OCI-LY7 (cell line): ENCODE measurements at regions not wholly inside any gene's neighbourhood (a gene's known extent, or its start where the extent isn't known, plus 50 kb on each side); places are given as distances from the start of the nearest gene placed in this dataset.

ENCODE experiments used
- BruUV-seq: library from RNA; stranded (reverse); fragments of 400-500 nt; replicated peaks from 2 replicates; lab custom pipeline; 2021; lab: Mats Ljungman, UMichigan
- CTCF ChIA-PET: fragments of 300-600 bp; sonication (Branson Sonifier 250); formaldehyde crosslinking; loops from one replicate; lab custom pipeline; 2022; ENCODE audit warnings: antibody characterized with exemption; ENCODE audit not compliant: unreplicated experiment; lab: Charles Lee
- POLR2A ChIA-PET: fragments of 300-600 bp; sonication (Branson Sonifier 250); formaldehyde crosslinking; loops from one replicate; lab custom pipeline; 2022; ENCODE audit warnings: antibody characterized with exemption; lab: Charles Lee
- DNase-seq: peaks from one replicate; pipeline ENCODE4 v3.0.0-alpha.2; 2015; ENCODE audit warnings: low spot score
- H2AFZ ChIP-seq: fragments of 200-600 bp; sonication (generic), shearing (Covaris generic); 2 replicates; pipeline ENCODE4 v1.6.1; 2014; ENCODE audit warnings: mild to moderate bottlenecking, antibody characterized with exemption, low read length, moderate library complexity
- H3K27ac ChIP-seq: fragments of 200-600 bp; sonication (generic); 2 replicates; pipeline ENCODE4 v1.5.1; 2014; ENCODE audit warnings: mixed run types, low read depth, mild to moderate bottlenecking, moderate library complexity, low read length, inconsistent platforms; ENCODE audit not compliant: poor library complexity, severe bottlenecking
- H3K36me3 ChIP-seq: fragments of 200-600 bp; sonication (generic); 2 replicates; pipeline ENCODE4 v1.6.1; 2014; ENCODE audit warnings: mild to moderate bottlenecking, antibody characterized with exemption, low read length, moderate library complexity, mixed read lengths; ENCODE audit not compliant: insufficient read depth
- H3K4me1 ChIP-seq: fragments of 200-600 bp; sonication (generic); 2 replicates; pipeline ENCODE4 v1.5.1; 2014; ENCODE audit warnings: mild to moderate bottlenecking, low read length; ENCODE audit not compliant: insufficient read depth, poor library complexity, severe bottlenecking
- H3K4me2 ChIP-seq: fragments of 200-600 bp; sonication (generic); 2 replicates; pipeline ENCODE4 v1.6.1; 2014; ENCODE audit warnings: mild to moderate bottlenecking, low read length
- H3K4me3 ChIP-seq: fragments of 200-600 bp; sonication (generic); 2 replicates; pipeline ENCODE4 v1.5.1; 2014; ENCODE audit warnings: mild to moderate bottlenecking, low read depth, low read length; ENCODE audit not compliant: poor library complexity, severe bottlenecking
- H3K79me2 ChIP-seq: fragments of 200-600 bp; sonication (generic); 2 replicates; pipeline ENCODE4 v1.6.1; 2016; ENCODE audit warnings: low read depth, mild to moderate bottlenecking, low read length, moderate library complexity, mixed read lengths; ENCODE audit not compliant: insufficient read depth
- H3K9me2 ChIP-seq: fragments of 200-600 bp; sonication (generic); 2 replicates; pipeline ENCODE4 v1.6.1; 2016; ENCODE audit warnings: mild to moderate bottlenecking, low read length, mixed read lengths; ENCODE audit not compliant: insufficient read depth
- H3K9me3 ChIP-seq: fragments of 200-600 bp; sonication (generic); 2 replicates; pipeline ENCODE4 v1.6.1; 2014; ENCODE audit warnings: mild to moderate bottlenecking, mixed run types, low read length, mixed read lengths
- H4K20me1 ChIP-seq: fragments of 200-600 bp; sonication (generic); 2 replicates; pipeline ENCODE4 v1.6.1; 2014; ENCODE audit warnings: mild to moderate bottlenecking, antibody characterized with exemption, low read length, moderate library complexity, mixed read lengths; ENCODE audit not compliant: insufficient read depth
- EZH2phosphoT487 ChIP-seq: fragments of 200-600 bp; sonication (generic); IDR thresholded peaks from 2 replicates; pipeline ENCODE4 v1.6.1; 2018; ENCODE audit warnings: low read depth, borderline replicate concordance, mild to moderate bottlenecking, mixed run types, antibody characterized with exemption, low read length, moderate library complexity, mixed read lengths
- intact Hi-C: fragments of 100-400 bp; cut with micrococcal nuclease; formaldehyde crosslinking; loops from one replicate; pipeline ENCODE4 v1.10.0; 2022; ENCODE audit not compliant: unreplicated experiment
- TF ChIP-seq, protein P1 (sequence below): fragments of 200-600 bp; sonication (generic); conservative IDR thresholded peaks from 2 replicates; pipeline ENCODE4 v1.5.1; 2014; ENCODE audit warnings: mild to moderate bottlenecking, antibody characterized with exemption, low read length, moderate library complexity, mixed read lengths

DNA sequence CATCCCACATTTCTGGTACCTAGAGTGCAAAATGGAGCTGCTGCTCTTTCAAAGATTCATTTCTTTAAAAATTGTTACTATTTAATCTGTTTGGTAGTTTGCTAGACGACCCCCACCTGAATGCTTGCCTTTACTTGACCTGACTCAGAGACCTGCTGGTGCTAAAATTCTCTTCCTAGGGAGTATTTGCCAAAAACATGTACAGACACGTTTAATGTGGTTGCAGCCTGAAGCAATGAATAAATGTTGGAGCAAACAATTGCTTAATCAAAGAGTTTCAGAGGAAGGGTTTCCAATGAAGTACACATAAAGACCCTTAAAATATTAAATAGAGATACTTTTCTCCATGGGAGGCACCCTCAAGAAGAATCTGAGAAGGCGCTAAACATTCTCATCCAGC, 734.4 kb downstream of the CBLN2 start:
- no peaks in the 10 kb centered on the region for H3K36me3 ChIP-seq
- no peak overlapping the region for H3K27ac ChIP-seq
- H3K9me2 ChIP-seq, result no peaks in the 10 kb centered on the region
- DNase-seq, result no peak
- ChIA-PET POLR2A (no interaction called here), CTCF (no interaction called here)
- H3K4me1 ChIP-seq, result no peaks in the 10 kb centered on the region
- no peaks in the 10 kb centered on the region for H4K20me1 ChIP-seq
- intact Hi-C loops, result no loop called here
- H2AFZ ChIP-seq, result no peak overlapping the region
- H3K79me2 ChIP-seq, result no peaks in the 10 kb centered on the region
- H3K4me2 ChIP-seq, result no peak overlapping the region
- H3K9me3 ChIP-seq, result no peaks in the 10 kb centered on the region
- TF ChIP-seq, protein P1, sequence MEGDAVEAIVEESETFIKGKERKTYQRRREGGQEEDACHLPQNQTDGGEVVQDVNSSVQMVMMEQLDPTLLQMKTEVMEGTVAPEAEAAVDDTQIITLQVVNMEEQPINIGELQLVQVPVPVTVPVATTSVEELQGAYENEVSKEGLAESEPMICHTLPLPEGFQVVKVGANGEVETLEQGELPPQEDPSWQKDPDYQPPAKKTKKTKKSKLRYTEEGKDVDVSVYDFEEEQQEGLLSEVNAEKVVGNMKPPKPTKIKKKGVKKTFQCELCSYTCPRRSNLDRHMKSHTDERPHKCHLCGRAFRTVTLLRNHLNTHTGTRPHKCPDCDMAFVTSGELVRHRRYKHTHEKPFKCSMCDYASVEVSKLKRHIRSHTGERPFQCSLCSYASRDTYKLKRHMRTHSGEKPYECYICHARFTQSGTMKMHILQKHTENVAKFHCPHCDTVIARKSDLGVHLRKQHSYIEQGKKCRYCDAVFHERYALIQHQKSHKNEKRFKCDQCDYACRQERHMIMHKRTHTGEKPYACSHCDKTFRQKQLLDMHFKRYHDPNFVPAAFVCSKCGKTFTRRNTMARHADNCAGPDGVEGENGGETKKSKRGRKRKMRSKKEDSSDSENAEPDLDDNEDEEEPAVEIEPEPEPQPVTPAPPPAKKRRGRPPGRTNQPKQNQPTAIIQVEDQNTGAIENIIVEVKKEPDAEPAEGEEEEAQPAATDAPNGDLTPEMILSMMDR, result no peak
- no peak for TF ChIP-seq EZH2phosphoT487
- no TSS peak for BruUV-seq
- no peak overlapping the region for H3K4me3 ChIP-seq

DNA sequence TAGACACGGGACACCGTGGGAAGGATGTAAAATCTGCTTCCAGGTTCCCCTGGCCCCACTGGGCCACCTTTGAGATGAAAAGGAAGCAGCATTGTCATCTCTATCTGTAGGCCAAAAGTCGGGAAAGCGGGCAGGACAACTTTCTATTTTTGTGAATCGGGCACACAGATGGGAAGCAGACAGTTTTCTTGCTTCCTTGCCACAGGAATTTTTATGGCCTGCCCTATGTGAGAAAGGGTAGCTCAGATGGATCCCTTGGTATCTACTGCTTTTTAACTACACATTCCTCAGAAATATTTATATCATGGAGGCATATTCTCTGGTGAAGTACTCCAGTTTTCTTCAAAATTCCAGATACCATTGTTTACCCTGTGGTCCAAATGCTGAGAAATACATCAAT, 735.5 kb downstream of the CBLN2 start:
- H3K9me2 ChIP-seq, result no peaks in the 10 kb centered on the region

DNA sequence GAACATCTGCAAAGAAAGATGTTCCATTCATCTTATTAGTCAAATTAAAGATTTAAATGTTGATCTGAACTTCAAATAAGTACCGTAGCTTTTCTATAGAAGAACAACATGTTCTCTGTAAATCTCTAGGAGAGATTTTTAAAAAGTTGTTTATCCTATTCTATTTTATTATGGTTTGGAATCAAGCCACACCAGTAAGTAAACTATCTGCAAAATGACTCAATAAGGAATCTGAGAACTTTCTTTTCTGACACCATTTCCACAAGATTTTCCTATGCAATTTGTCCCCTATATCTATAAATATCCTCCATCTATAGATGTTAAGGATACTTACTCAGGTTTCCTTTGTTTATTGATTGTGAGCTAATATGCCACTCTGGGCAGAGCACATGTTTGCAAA, 736.6 kb downstream of the CBLN2 start:
- H2AFZ ChIP-seq, result no peak overlapping the region
- H3K27ac ChIP-seq, result no peak overlapping the region
- POLR2A ChIA-PET, result no interaction called here
- no peaks in the 10 kb centered on the region for H3K9me2 ChIP-seq
- H3K4me3 ChIP-seq, result no peak overlapping the region
- H3K79me2 ChIP-seq, result no peaks in the 10 kb centered on the region
- TF ChIP-seq, protein P1, result no peak
- no peak for TF ChIP-seq EZH2phosphoT487
- H3K36me3 ChIP-seq, result no peaks in the 10 kb centered on the region
- no TSS peak for BruUV-seq
- no peaks in the 10 kb centered on the region for H3K4me1 ChIP-seq
- no peaks in the 10 kb centered on the region for H4K20me1 ChIP-seq
- DNase-seq, result no peak
- intact Hi-C loops, result no loop called here
- no peak overlapping the region for H3K4me2 ChIP-seq
- H3K9me3 ChIP-seq, result no peaks in the 10 kb centered on the region
- CTCF ChIA-PET, result no interaction called here

More for the DNA sequence above, 735.5 kb downstream of the CBLN2 start:
- H2AFZ ChIP-seq, result no peak overlapping the region
- ChIA-PET POLR2A (no interaction called here), CTCF (no interaction called here)
- H3K79me2 ChIP-seq, result no peaks in the 10 kb centered on the region
- DNase-seq, result no peak
- H3K4me3 ChIP-seq, result no peak overlapping the region
- H4K20me1 ChIP-seq, result no peaks in the 10 kb centered on the region
- no peaks in the 10 kb centered on the region for H3K4me1 ChIP-seq
- H3K9me3 ChIP-seq, result no peaks in the 10 kb centered on the region
- TF ChIP-seq, protein P1, result no peak
- no peak for TF ChIP-seq EZH2phosphoT487
- no peak overlapping the region for H3K4me2 ChIP-seq
- no peak overlapping the region for H3K27ac ChIP-seq
- intact Hi-C loops, result no loop called here
- H3K36me3 ChIP-seq, result no peaks in the 10 kb centered on the region
- no TSS peak for BruUV-seq
